HS-5 (cell line): ENCODE measurements at regions not wholly inside any gene's neighbourhood (a gene's known extent, or its start where the extent isn't known, plus 50 kb on each side); places are given as distances from the start of the nearest gene placed in this dataset.

ENCODE experiments used
- DNase-seq: peaks from one replicate; pipeline ENCODE4 v3.0.0-alpha.2; 2012; ENCODE audit warnings: low read depth

- DNase-seq, result no peak
Observed at GRCh38 chr6:165876588-165876987, 213.5 kb upstream of the PDE10A start.

- no peak for DNase-seq
Observed at GRCh38 chr6:165875946-165876345, 212.9 kb upstream of the PDE10A start.

- no peak for DNase-seq
Observed at GRCh38 chr6:165873976-165874375, 210.9 kb upstream of the PDE10A start.

GRCh38 chr6:165872811-165873210 lies 209.8 kb upstream of the PDE10A start:
- DNase-seq, result no peak

GRCh38 chr6:165872311-165872710 lies 209.3 kb upstream of the PDE10A start:
- no peak for DNase-seq

- no peak for DNase-seq
Observed at GRCh38 chr6:165871571-165871970, 208.5 kb upstream of the PDE10A start.

- DNase-seq, result no peak
Observed at GRCh38 chr6:165869526-165869925, 206.5 kb upstream of the PDE10A start.

- no peak for DNase-seq
Observed at GRCh38 chr6:165864925-165865324, 201.9 kb upstream of the PDE10A start.

GRCh38 chr6:165864218-165864617 lies 201.2 kb upstream of the PDE10A start:
- DNase-seq, result no peak

GRCh38 chr6:165863801-165864200 lies 200.8 kb upstream of the PDE10A start:
- no peak for DNase-seq

- DNase-seq, result no peak
Observed at GRCh38 chr6:165862813-165863212, 199.8 kb upstream of the PDE10A start.

- no peak for DNase-seq
Observed at GRCh38 chr6:165861226-165861625, 198.2 kb upstream of the PDE10A start.

GRCh38 chr6:165858586-165858985 lies 195.5 kb upstream of the PDE10A start:
- DNase-seq, result no peak

GRCh38 chr6:165855856-165856255 lies 192.8 kb upstream of the PDE10A start:
- DNase-seq, result no peak

GRCh38 chr6:165854863-165855593 lies 192.0 kb upstream of the PDE10A start:
- no peak for DNase-seq

GRCh38 chr6:165854061-165854862 lies 191.2 kb upstream of the PDE10A start:
- no peak for DNase-seq

GRCh38 chr6:165852676-165853075 lies 189.6 kb upstream of the PDE10A start:
- DNase-seq, result no peak

- DNase-seq, result no peak
Observed at GRCh38 chr6:165850434-165851019, 187.5 kb upstream of the PDE10A start.

GRCh38 chr6:165849534-165850430 lies 186.7 kb upstream of the PDE10A start:
- DNase-seq, result no peak

GRCh38 chr6:165848086-165848426 lies 185.0 kb upstream of the PDE10A start:
- no peak for DNase-seq

GRCh38 chr6:165847407-165848085 lies 184.5 kb upstream of the PDE10A start:
- no peak for DNase-seq
